GM23338 (cell line): ENCODE measurements at regions not wholly inside any gene's neighbourhood (a gene's known extent, or its start where the extent isn't known, plus 50 kb on each side); places are given as distances from the start of the nearest gene placed in this dataset.

Experiments
- ATAC-seq: fragments of 200-7000 bp; cut with Tn5 transposase; 3 replicates; pipeline ENCODE4 v1.9.1; 2020
- DNase-seq: peaks from one replicate; pipeline ENCODE4 v3.0.0-alpha.2; 2015; ENCODE audit warnings: low spot score
- H2AFZ ChIP-seq: fragments of 200-600 bp; sonication (generic); 2 replicates; pipeline ENCODE4 v1.8.0; 2016; ENCODE audit warnings: antibody characterized with exemption, mild to moderate bottlenecking, moderate library complexity
- H3F3A ChIP-seq: fragments of 200-600 bp; sonication (generic); replicated peaks from 2 replicates; pipeline ENCODE4 v1.8.0; 2017; ENCODE audit warnings: antibody characterized with exemption, mixed run types, low read depth
- H3K27ac ChIP-seq: fragments of 200-600 bp; sonication (generic); 2 replicates; pipeline ENCODE4 v1.6.1; 2016; ENCODE audit warnings: low read depth
- H3K27me3 ChIP-seq: fragments of 200-600 bp; sonication (generic); 2 replicates; pipeline ENCODE4 v1.8.0; 2016; ENCODE audit warnings: mild to moderate bottlenecking, mixed run types, moderate library complexity; ENCODE audit not compliant: insufficient read depth
- H3K36me3 ChIP-seq: fragments of 200-600 bp; sonication (generic); 2 replicates; pipeline ENCODE4 v1.8.0; 2016; ENCODE audit warnings: mild to moderate bottlenecking; ENCODE audit not compliant: insufficient read depth
- H3K4me1 ChIP-seq: fragments of 200-600 bp; sonication (generic); 2 replicates; pipeline ENCODE4 v1.8.0; 2016; ENCODE audit warnings: mild to moderate bottlenecking, moderate library complexity; ENCODE audit not compliant: insufficient read depth
- H3K4me2 ChIP-seq: fragments of 200-600 bp; sonication (generic); 2 replicates; pipeline ENCODE4 v1.7.1; 2017; ENCODE audit warnings: mixed run types
- H3K4me3 ChIP-seq: fragments of 200-600 bp; sonication (generic); 2 replicates; pipeline ENCODE4 v1.6.1; 2016; ENCODE audit warnings: mixed run types
- H3K79me2 ChIP-seq: fragments of 200-600 bp; sonication (generic); replicated peaks from 2 replicates; pipeline ENCODE4 v1.8.0; 2017; ENCODE audit warnings: mild to moderate bottlenecking; ENCODE audit not compliant: insufficient read depth
- H3K9me2 ChIP-seq: fragments of 200-600 bp; sonication (generic); 2 replicates; pipeline ENCODE4 v1.8.0; 2017; ENCODE audit not compliant: insufficient read depth
- H4K20me1 ChIP-seq: fragments of 200-600 bp; sonication (generic); replicated peaks from 2 replicates; pipeline ENCODE4 v1.8.0; 2017; ENCODE audit warnings: mild to moderate bottlenecking; ENCODE audit not compliant: insufficient read depth
- H3K27ac Mint-ChIP-seq: 2 replicates; pipeline ENCODE4 v1.8.0; 2020; ENCODE audit warnings: inconsistent platforms, mild to moderate bottlenecking, moderate library complexity, mixed read lengths
- H3K27me3 Mint-ChIP-seq: 3 replicates; pipeline ENCODE4 v1.8.0; 2022; ENCODE audit warnings: low read depth, mild to moderate bottlenecking, moderate library complexity, mixed read lengths, inconsistent platforms; ENCODE audit not compliant: insufficient read depth, poor library complexity
- H3K36me3 Mint-ChIP-seq: 3 replicates; pipeline ENCODE4 v1.8.0; 2021; ENCODE audit warnings: low read depth, mild to moderate bottlenecking, inconsistent platforms, moderate library complexity, mixed read lengths
- H3K4me1 Mint-ChIP-seq: 3 replicates; pipeline ENCODE4 v1.8.0; 2020; ENCODE audit warnings: mild to moderate bottlenecking, inconsistent platforms, mixed read lengths
- H3K4me3 Mint-ChIP-seq: 3 replicates; pipeline ENCODE4 v1.8.0; 2021; ENCODE audit warnings: moderate library complexity, mild to moderate bottlenecking, inconsistent platforms, mixed read lengths
- H3K9me3 Mint-ChIP-seq: 3 replicates; pipeline ENCODE4 v1.8.0; 2020; ENCODE audit warnings: moderate library complexity, mild to moderate bottlenecking, inconsistent platforms, mixed read lengths
- ETS1 ChIP-seq: IDR thresholded peaks from 2 replicates; pipeline ENCODE4 v1.6.1; 2016; ENCODE audit warnings: antibody characterized with exemption
- REST ChIP-seq: IDR thresholded peaks from one replicate; pipeline ENCODE4 v1.6.1; 2018; ENCODE audit warnings: antibody characterized with exemption; ENCODE audit not compliant: unreplicated experiment
- TF ChIP-seq, protein P1 (sequence below): fragments of 250-450 bp; sonication (Bioruptor Pico); IDR thresholded peaks from 2 replicates; pipeline ENCODE4 v1.5.0; 2020; ENCODE audit warnings: mild to moderate bottlenecking, moderate library complexity

GRCh38 chr4:26261405-26261804 is 59.4 kb upstream of the RBPJ start:
- 0 out of 3 replicates have a peak, but pooled peaks cover 7% of the 10 kb centered on the region for H3K9me3 Mint-ChIP-seq
- no peak for ATAC-seq
- Histone ChIP-seq H3K79me2 (no peaks in the 10 kb centered on the region), H3K36me3 (no peaks in the 10 kb centered on the region), H3K4me2 (no peak overlapping the region), H3K4me1 (peaks cover 8% of the 10 kb centered on the region), H3K4me3 (no peak overlapping the region), H2AFZ (no peak overlapping the region), H3F3A (peaks cover 5% of the 10 kb centered on the region), H3K27ac (no peak overlapping the region), H3K9me2 (0 out of 2 replicates have a peak, but pooled peaks cover 3% of the 10 kb centered on the region), H3K27me3 (no peaks in the 10 kb centered on the region), H4K20me1 (no peaks in the 10 kb centered on the region)
- DNase-seq: no peak
- H3K36me3 Mint-ChIP-seq: 0 out of 3 replicates have a peak, but pooled peaks cover 2% of the 10 kb centered on the region
- peaks cover 7% of the 10 kb centered on the region; the same call in 2 of the 3 replicates for H3K4me1 Mint-ChIP-seq
- peaks cover 5% of the 10 kb centered on the region for H3K27me3 Mint-ChIP-seq
- TF ChIP-seq, protein P1, sequence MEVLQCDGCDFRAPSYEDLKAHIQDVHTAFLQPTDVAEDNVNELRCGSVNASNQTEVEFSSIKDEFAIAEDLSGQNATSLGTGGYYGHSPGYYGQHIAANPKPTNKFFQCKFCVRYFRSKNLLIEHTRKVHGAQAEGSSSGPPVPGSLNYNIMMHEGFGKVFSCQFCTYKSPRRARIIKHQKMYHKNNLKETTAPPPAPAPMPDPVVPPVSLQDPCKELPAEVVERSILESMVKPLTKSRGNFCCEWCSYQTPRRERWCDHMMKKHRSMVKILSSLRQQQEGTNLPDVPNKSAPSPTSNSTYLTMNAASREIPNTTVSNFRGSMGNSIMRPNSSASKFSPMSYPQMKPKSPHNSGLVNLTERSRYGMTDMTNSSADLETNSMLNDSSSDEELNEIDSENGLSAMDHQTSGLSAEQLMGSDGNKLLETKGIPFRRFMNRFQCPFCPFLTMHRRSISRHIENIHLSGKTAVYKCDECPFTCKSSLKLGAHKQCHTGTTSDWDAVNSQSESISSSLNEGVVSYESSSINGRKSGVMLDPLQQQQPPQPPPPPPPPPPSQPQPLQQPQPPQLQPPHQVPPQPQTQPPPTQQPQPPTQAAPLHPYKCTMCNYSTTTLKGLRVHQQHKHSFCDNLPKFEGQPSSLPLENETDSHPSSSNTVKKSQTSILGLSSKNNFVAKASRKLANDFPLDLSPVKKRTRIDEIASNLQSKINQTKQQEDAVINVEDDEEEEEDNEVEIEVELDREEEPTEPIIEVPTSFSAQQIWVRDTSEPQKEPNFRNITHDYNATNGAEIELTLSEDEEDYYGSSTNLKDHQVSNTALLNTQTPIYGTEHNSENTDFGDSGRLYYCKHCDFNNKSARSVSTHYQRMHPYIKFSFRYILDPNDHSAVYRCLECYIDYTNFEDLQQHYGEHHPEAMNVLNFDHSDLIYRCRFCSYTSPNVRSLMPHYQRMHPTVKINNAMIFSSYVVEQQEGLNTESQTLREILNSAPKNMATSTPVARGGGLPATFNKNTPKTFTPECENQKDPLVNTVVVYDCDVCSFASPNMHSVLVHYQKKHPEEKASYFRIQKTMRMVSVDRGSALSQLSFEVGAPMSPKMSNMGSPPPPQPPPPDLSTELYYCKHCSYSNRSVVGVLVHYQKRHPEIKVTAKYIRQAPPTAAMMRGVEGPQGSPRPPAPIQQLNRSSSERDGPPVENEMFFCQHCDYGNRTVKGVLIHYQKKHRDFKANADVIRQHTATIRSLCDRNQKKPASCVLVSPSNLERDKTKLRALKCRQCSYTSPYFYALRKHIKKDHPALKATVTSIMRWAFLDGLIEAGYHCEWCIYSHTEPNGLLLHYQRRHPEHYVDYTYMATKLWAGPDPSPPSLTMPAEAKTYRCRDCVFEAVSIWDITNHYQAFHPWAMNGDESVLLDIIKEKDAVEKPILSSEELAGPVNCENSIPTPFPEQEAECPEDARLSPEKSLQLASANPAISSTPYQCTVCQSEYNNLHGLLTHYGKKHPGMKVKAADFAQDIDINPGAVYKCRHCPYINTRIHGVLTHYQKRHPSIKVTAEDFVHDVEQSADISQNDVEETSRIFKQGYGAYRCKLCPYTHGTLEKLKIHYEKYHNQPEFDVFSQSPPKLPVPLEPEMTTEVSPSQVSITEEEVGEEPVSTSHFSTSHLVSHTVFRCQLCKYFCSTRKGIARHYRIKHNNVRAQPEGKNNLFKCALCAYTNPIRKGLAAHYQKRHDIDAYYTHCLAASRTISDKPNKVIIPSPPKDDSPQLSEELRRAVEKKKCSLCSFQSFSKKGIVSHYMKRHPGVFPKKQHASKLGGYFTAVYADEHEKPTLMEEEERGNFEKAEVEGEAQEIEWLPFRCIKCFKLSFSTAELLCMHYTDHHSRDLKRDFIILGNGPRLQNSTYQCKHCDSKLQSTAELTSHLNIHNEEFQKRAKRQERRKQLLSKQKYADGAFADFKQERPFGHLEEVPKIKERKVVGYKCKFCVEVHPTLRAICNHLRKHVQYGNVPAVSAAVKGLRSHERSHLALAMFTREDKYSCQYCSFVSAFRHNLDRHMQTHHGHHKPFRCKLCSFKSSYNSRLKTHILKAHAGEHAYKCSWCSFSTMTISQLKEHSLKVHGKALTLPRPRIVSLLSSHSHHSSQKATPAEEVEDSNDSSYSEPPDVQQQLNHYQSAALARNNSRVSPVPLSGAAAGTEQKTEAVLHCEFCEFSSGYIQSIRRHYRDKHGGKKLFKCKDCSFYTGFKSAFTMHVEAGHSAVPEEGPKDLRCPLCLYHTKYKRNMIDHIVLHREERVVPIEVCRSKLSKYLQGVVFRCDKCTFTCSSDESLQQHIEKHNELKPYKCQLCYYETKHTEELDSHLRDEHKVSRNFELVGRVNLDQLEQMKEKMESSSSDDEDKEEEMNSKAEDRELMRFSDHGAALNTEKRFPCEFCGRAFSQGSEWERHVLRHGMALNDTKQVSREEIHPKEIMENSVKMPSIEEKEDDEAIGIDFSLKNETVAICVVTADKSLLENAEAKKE (CRISPR knock-in tag): no peak
- TF ChIP-seq ETS1 (no peak), REST (no peak)
- no peak overlapping the region for H3K27ac Mint-ChIP-seq
- no peak overlapping the region for H3K4me3 Mint-ChIP-seq
